SK-N-MC (cell line): ENCODE measurements at regions not wholly inside any gene's neighbourhood (a gene's known extent, or its start where the extent isn't known, plus 50 kb on each side); places are given as distances from the start of the nearest gene placed in this dataset.

Experiments
- EZH2 ChIP-seq: fragments of 200-600 bp; sonication (generic); IDR thresholded peaks from one replicate; pipeline ENCODE4 v1.6.1; 2017; ENCODE audit warnings: antibody characterized with exemption
- POLR2AphosphoS5 ChIP-seq: IDR thresholded peaks from 2 replicates; pipeline ENCODE4 v1.6.1; 2012; ENCODE audit warnings: mild to moderate bottlenecking, low read depth, low read length, borderline replicate concordance

DNA sequence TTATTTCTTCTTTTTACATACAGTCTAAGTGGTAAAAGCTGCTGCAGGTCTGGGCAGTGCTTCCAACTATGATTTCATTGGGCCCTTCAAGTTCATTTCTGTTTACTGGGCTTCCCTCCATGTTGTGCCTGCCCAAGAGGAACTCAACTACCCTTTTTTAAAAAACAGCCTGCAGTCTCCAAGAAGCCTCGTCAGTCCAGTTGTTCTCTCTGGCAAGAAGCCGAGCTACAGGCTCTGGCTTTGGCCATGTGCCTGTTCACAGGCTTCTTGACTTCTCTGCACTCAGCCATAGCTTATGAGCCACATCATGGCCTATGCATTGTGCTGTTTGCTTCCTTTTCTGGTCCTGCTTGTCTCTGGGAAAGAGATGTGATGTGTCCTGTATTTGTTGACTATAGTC lies 119.7 kb upstream of the PJA2 start:
- TF ChIP-seq POLR2AphosphoS5, result no peak
- no peak for TF ChIP-seq EZH2
